C4-2B (cell line): ENCODE measurements at regions not wholly inside any gene's neighbourhood (a gene's known extent, or its start where the extent isn't known, plus 50 kb on each side); places are given as distances from the start of the nearest gene placed in this dataset.

Experiments
- ZFX ChIP-seq: fragments of 450-650 bp; IDR thresholded peaks from 2 replicates; pipeline ENCODE4 v1.6.1; 2017
- TF ChIP-seq, protein P1 (sequence below): fragments of 450-650 bp; conservative IDR thresholded peaks from 2 replicates; pipeline ENCODE4 v1.5.1; 2017; ENCODE audit warnings: mild to moderate bottlenecking

DNA sequence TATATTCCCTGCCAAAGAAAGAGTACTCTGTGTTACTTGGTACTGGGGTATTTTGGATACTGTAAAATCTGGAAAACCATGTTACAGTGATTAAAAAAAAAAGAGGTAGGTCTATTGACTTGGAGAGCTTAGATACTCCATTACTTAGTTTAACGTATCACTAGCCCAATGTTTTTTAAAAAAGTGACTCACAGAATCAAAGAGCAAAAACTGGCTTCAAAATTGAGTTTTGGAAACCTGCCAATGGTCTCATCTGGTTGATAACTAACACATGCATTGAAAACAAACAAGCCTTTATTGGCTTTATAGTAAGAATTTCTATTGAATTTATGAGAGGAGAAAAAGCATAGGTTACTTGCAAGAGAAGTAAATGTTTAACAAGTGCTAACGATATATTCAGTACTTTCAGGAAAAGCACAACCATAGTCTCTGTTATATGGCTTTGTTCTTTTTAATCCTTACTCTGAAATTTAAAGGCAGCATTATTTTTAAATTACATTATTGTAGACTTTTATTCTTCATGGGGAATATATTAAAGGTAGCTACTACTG lies 563.3 kb upstream of the SORCS1 start:
- TF ChIP-seq, protein P1, sequence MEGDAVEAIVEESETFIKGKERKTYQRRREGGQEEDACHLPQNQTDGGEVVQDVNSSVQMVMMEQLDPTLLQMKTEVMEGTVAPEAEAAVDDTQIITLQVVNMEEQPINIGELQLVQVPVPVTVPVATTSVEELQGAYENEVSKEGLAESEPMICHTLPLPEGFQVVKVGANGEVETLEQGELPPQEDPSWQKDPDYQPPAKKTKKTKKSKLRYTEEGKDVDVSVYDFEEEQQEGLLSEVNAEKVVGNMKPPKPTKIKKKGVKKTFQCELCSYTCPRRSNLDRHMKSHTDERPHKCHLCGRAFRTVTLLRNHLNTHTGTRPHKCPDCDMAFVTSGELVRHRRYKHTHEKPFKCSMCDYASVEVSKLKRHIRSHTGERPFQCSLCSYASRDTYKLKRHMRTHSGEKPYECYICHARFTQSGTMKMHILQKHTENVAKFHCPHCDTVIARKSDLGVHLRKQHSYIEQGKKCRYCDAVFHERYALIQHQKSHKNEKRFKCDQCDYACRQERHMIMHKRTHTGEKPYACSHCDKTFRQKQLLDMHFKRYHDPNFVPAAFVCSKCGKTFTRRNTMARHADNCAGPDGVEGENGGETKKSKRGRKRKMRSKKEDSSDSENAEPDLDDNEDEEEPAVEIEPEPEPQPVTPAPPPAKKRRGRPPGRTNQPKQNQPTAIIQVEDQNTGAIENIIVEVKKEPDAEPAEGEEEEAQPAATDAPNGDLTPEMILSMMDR: no peak
- TF ChIP-seq ZFX: no peak
